Type B pancreatic cell (in vitro differentiated cells): ENCODE measurements at regions not wholly inside any gene's neighbourhood (a gene's known extent, or its start where the extent isn't known, plus 50 kb on each side); places are given as distances from the start of the nearest gene placed in this dataset.
A peak's percentile ranks its signal among the peaks of the same experiment; 100 is the strongest.

Experiments
- DNase-seq: peaks from one replicate; pipeline ENCODE4 v3.0.0; 2021; ENCODE audit warnings: mixed read lengths; ENCODE audit not compliant: unreplicated experiment; ENCODE audit errors: extremely low spot score
- H3K27ac Mint-ChIP-seq: 2 replicates; pipeline ENCODE4 v1.8.0; 2021; ENCODE audit warnings: mild to moderate bottlenecking, mixed read lengths
- H3K27me3 Mint-ChIP-seq: 2 replicates; pipeline ENCODE4 v1.8.0; 2021; ENCODE audit warnings: mixed read lengths
- H3K36me3 Mint-ChIP-seq: 2 replicates; pipeline ENCODE4 v1.8.0; 2021; ENCODE audit warnings: mixed read lengths
- H3K4me1 Mint-ChIP-seq: one replicate; pipeline ENCODE4 v1.8.0; 2021; ENCODE audit warnings: mixed read lengths; ENCODE audit not compliant: unreplicated experiment
- H3K4me3 Mint-ChIP-seq: 2 replicates; pipeline ENCODE4 v1.8.0; 2021; ENCODE audit warnings: mild to moderate bottlenecking, mixed read lengths
- H3K9me3 Mint-ChIP-seq: 2 replicates; pipeline ENCODE4 v1.8.0; 2021; ENCODE audit warnings: mixed read lengths
- CTCF ChIP-seq: fragments of 200-600 bp; sonication (generic); conservative IDR thresholded peaks from 2 replicates; pipeline ENCODE4 v1.5.0; 2021; ENCODE audit warnings: antibody characterized with exemption, mild to moderate bottlenecking

- no peak overlapping the region for H3K4me3 Mint-ChIP-seq
- H3K4me1 Mint-ChIP-seq, result peaks cover 15% of the 10 kb centered on the region
- no peak for TF ChIP-seq CTCF
- peaks cover 3% of the 10 kb centered on the region for H3K36me3 Mint-ChIP-seq
- no peak overlapping the region for H3K27ac Mint-ChIP-seq
- no peaks in the 10 kb centered on the region for H3K27me3 Mint-ChIP-seq
- H3K9me3 Mint-ChIP-seq, result peaks cover 6% of the 10 kb centered on the region
- no peak for DNase-seq
Observed at GRCh38 chr3:31356941-31357340, 175.8 kb upstream of the STT3B start.

DNA sequence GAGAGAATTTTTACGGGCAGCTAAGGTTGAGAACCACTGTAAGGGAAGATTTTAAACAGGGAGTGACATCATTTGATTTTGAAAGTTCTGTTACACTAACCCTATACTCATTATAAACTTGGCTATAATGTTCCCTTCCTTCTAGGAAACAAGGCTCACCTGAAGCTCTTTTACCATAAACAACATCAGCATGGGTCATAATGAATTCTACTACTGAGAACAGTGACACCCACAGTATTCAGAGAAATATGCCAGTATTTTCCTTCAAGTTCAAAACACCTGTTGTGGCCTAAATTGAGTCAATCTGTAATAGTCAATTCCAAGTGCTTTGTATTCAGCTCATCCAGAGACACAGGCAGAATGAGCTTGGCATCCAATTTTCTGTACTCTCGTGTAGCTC, 175.3 kb upstream of the STT3B start:
- H3K36me3 Mint-ChIP-seq, result peaks cover 3% of the 10 kb centered on the region
- H3K27me3 Mint-ChIP-seq, result no peaks in the 10 kb centered on the region
- TF ChIP-seq CTCF, result no peak
- no peak overlapping the region for H3K4me3 Mint-ChIP-seq
- no peak overlapping the region for H3K27ac Mint-ChIP-seq
- peaks cover 20% of the 10 kb centered on the region for H3K4me1 Mint-ChIP-seq
- DNase-seq, result no peak
- peaks cover 9% of the 10 kb centered on the region for H3K9me3 Mint-ChIP-seq

DNA sequence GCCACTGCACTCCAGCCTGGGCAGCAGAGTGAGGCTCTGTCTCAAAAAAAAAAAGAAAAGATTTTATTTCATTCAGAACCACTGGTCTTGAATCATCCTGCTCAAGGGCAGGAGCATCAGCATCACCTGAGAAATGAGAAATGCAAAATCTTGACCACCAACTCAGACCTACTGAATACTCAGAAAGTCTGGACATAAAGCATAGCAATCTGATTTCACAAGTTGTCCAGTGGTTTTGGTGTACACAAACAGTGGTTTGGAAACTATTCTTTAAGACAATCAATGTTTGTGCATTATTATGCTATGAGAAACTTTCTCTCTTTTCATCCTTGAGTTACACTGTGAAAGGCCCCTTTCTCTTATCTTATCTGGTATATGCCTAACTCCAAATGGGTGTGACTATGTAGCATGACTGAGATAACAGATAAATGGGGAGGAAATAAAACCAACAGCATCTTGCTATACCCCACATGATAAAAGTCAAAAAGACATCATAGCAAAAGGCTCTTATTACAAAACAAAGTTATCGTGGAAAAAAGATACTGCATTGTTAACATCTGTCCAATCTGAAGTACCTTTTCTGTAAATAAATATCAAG, 174.2 kb upstream of the STT3B start:
- Mint-ChIP-seq H3K9me3 (peaks cover 9% of the 10 kb centered on the region), H3K4me1 (peaks cover 27% of the 10 kb centered on the region), H3K27ac (no peak overlapping the region), H3K36me3 (peaks cover 3% of the 10 kb centered on the region), H3K4me3 (no peak overlapping the region), H3K27me3 (no peaks in the 10 kb centered on the region)
- no peak for DNase-seq
- no peak for TF ChIP-seq CTCF

DNA sequence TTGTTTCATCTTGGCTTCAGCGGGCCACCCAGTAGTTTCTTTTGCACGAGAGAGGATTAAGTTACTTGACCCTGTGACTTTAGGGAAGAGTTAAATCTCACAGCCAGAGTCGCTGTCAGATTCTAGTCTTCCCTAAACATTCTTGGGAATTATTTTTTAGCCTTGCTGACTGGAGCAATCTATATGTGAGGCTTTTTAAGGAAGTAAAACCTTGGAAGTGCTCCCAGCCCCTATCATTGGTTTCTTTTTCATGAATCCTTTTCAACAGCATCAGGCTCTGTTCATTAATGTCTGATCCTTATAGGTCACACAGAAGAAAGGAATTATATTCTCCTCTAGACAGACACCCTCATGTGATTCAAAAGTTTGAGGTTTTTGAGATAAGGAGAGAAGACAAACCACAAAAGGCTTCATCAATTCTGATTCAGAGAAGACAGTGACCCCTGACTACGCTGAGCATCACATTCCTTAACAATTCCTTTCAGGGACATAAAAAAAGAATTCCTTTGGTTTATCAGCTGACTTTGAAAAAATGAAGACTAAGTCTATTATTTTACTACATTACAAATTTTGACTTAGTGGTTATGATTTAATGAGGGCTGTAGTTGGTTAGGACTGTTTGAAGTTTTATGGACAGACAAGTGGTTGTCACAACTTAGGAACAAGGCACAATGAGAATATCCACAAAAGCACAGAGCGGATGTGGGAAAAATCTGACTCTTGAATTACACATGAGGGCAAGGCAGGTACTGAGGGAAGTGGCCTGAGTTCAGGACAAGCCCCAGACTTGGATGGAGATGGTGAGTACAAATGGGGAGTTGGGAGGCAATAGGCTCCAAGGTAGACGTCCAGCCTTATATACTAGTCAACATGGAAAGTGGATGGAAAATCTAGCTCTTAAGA, 171.1 kb upstream of the STT3B start:
- H3K4me3 Mint-ChIP-seq, result no peak overlapping the region
- TF ChIP-seq CTCF, result no peak
- peaks cover 31% of the 10 kb centered on the region for H3K4me1 Mint-ChIP-seq
- peaks cover 6% of the 10 kb centered on the region for H3K9me3 Mint-ChIP-seq
- H3K27me3 Mint-ChIP-seq, result no peaks in the 10 kb centered on the region
- peak overlapping the region; percentile 3 for H3K27ac Mint-ChIP-seq
- no peaks in the 10 kb centered on the region for H3K36me3 Mint-ChIP-seq
- no peak for DNase-seq

GRCh38 chr3:31364188-31364587, 168.5 kb upstream of the STT3B start:
- no peak overlapping the region for H3K27ac Mint-ChIP-seq
- no peak overlapping the region for H3K4me3 Mint-ChIP-seq
- no peaks in the 10 kb centered on the region for H3K27me3 Mint-ChIP-seq
- H3K4me1 Mint-ChIP-seq, result peaks cover 31% of the 10 kb centered on the region
- H3K9me3 Mint-ChIP-seq, result peaks cover 6% of the 10 kb centered on the region
- no peak for TF ChIP-seq CTCF
- no peak for DNase-seq
- no peaks in the 10 kb centered on the region for H3K36me3 Mint-ChIP-seq
